ENCODE measurements at regions not wholly inside any gene's neighbourhood (a gene's known extent, or its start where the extent isn't known, plus 50 kb on each side); places are given as distances from the start of the nearest gene placed in this dataset.

GRCh38 chr12:131369094-131369845 lies 341.6 kb upstream of the SFSWAP start:
- no peak for DNase-seq (ENCODE audit: low spot score)
- no peaks in the 10 kb centered on the region for H3K27me3 ChIP-seq (replicated peaks; ENCODE audit: insufficient read depth)
- H3K27ac ChIP-seq, result no peak overlapping the region
- no peaks in the 10 kb centered on the region for H3K36me3 ChIP-seq
- no peak for ATAC-seq (ENCODE audit: insufficient number of reproducible peaks, low FRiP score, low read depth)
- TF ChIP-seq, protein P1, sequence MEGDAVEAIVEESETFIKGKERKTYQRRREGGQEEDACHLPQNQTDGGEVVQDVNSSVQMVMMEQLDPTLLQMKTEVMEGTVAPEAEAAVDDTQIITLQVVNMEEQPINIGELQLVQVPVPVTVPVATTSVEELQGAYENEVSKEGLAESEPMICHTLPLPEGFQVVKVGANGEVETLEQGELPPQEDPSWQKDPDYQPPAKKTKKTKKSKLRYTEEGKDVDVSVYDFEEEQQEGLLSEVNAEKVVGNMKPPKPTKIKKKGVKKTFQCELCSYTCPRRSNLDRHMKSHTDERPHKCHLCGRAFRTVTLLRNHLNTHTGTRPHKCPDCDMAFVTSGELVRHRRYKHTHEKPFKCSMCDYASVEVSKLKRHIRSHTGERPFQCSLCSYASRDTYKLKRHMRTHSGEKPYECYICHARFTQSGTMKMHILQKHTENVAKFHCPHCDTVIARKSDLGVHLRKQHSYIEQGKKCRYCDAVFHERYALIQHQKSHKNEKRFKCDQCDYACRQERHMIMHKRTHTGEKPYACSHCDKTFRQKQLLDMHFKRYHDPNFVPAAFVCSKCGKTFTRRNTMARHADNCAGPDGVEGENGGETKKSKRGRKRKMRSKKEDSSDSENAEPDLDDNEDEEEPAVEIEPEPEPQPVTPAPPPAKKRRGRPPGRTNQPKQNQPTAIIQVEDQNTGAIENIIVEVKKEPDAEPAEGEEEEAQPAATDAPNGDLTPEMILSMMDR (IDR thresholded peaks at IDR 0.05), result no peak
- no peaks in the 10 kb centered on the region for H3K4me1 ChIP-seq (ENCODE audit: control insufficient read depth in 1 of 2, low read depth in 2 of 2)
- H3K9me3 ChIP-seq, result no peaks in the 10 kb centered on the region
- H3K4me3 ChIP-seq, result no peak overlapping the region

DNA sequence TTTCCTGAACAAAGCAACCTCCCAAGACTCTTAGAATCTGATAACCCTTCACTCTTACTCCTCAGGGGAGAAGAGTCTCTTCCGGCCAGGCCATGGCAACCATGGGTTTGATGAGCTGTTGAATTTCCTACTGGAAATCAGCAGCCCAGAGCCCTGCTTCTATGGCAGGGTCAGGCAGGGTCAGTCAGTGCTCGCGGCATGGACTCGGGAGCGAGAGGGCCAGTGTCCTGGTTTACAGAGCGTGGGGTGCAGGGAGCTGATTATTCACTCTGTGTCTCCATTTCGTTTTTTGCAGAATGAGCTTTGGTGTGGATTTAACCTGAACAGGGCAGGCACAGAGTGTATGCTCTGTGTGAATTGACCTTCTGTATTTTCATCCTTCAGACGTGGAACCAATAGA lies 340.6 kb upstream of the SFSWAP start:
- Histone ChIP-seq H3K27me3 (replicated peaks; ENCODE audit: insufficient read depth) (no peaks in the 10 kb centered on the region), H3K9me3 (no peaks in the 10 kb centered on the region), H3K4me3 (no peak overlapping the region), H3K36me3 (no peaks in the 10 kb centered on the region), H3K4me1 (ENCODE audit: control insufficient read depth in 1 of 2, low read depth in 2 of 2) (no peaks in the 10 kb centered on the region), H3K27ac (no peak overlapping the region)
- ATAC-seq (ENCODE audit: insufficient number of reproducible peaks, low FRiP score, low read depth), result no peak
- TF ChIP-seq, protein P1 (IDR thresholded peaks at IDR 0.05), result no peak
- no peak for DNase-seq (ENCODE audit: low spot score)

DNA sequence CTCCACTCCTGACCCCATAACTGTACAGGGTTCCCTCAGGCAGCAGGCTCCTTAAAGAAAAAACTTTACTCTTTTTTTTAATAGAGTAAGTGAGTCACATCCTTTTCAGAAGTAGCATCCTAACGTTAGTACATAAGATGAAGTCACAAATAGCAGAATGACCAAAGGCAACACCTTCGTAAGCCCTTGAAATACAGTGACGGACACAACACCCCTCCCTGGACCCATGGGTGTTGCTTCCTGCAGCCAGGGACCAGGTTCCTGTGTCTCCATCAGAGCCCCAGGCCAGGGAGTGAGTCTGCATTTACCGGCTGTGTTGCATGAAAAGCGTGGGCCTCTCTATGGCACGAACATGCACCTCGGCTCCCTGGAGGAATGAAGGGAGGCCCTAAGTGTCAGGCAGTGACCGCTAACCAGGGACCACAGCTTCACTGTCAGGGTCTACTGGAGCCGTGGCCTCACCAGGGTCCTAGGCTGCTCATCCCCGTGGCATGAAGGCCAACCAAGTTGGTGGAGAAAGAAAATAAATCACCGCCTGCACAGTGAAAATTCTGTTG lies 340.0 kb upstream of the SFSWAP start:
- no peaks in the 10 kb centered on the region for H3K27me3 ChIP-seq (replicated peaks; ENCODE audit: insufficient read depth)
- DNase-seq (ENCODE audit: low spot score), result no peak
- no peak for ATAC-seq (ENCODE audit: insufficient number of reproducible peaks, low FRiP score, low read depth)
- H3K36me3 ChIP-seq, result no peaks in the 10 kb centered on the region
- no peak overlapping the region for H3K27ac ChIP-seq
- H3K4me3 ChIP-seq, result no peak overlapping the region
- no peaks in the 10 kb centered on the region for H3K4me1 ChIP-seq (ENCODE audit: control insufficient read depth in 1 of 2, low read depth in 2 of 2)
- TF ChIP-seq, protein P1 (IDR thresholded peaks at IDR 0.05), result no peak
- no peaks in the 10 kb centered on the region for H3K9me3 ChIP-seq

DNA sequence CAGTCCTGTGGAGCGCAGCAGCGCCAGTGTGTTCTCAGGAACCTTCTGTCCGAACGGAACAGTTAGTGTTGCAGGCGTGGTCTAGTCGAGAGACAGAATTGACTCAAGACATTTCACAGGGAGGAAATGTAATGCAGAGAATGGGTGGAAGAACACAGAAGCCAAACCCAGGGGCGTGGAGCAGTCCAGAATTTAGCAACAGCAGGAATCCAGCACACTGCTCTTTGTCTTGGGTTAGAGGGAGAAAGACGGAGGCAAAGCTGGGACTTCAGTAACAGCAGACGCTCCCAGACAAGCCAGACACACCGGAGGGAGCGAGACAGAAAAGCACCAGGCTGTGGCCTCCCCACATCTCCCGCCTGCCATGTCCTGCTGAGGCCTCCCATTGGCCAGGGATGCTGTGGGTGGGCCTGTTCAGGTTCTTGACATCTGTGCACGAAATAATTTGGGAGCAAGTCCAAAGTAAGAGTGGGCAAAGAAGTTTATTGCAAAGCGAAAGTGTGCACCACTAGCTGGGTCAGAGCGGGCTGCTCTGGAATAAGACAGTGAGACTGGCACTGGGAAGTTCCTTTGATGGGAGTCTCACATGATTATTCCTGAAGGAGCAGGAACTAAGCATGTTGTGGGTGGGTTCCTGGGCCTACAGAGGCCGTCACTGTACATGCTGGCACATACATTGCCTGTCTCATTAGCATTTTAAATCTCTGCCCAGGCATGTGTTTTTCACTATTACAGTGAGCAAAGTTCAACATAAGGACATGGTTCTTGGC lies 339.3 kb upstream of the SFSWAP start:
- H3K9me3 ChIP-seq, result no peaks in the 10 kb centered on the region
- H3K36me3 ChIP-seq, result no peaks in the 10 kb centered on the region
- ATAC-seq (ENCODE audit: insufficient number of reproducible peaks, low FRiP score, low read depth), result no peak
- H3K27ac ChIP-seq, result no peak overlapping the region
- H3K4me1 ChIP-seq (ENCODE audit: control insufficient read depth in 1 of 2, low read depth in 2 of 2), result no peaks in the 10 kb centered on the region
- no peak for DNase-seq (ENCODE audit: low spot score)
- H3K27me3 ChIP-seq (replicated peaks; ENCODE audit: insufficient read depth), result no peaks in the 10 kb centered on the region
- H3K4me3 ChIP-seq, result no peak overlapping the region
- TF ChIP-seq, protein P1 (IDR thresholded peaks at IDR 0.05), result no peak

- Histone ChIP-seq H3K9me3 (no peaks in the 10 kb centered on the region), H3K27me3 (replicated peaks; ENCODE audit: insufficient read depth) (no peaks in the 10 kb centered on the region), H3K36me3 (no peaks in the 10 kb centered on the region), H3K4me3 (no peak overlapping the region), H3K27ac (no peak overlapping the region), H3K4me1 (ENCODE audit: control insufficient read depth in 1 of 2, low read depth in 2 of 2) (no peaks in the 10 kb centered on the region)
- ATAC-seq (ENCODE audit: insufficient number of reproducible peaks, low FRiP score, low read depth) (no peak), DNase-seq (ENCODE audit: low spot score) (no peak)
- TF ChIP-seq, protein P1 (IDR thresholded peaks at IDR 0.05), result no peak
Measured at GRCh38 chr12:131372171-131372475, 338.8 kb upstream of the SFSWAP start.

Data from thoracic aorta (tissue), 2 donors.